Spleen (tissue), 7 donors: ENCODE measurements at regions not wholly inside any gene's neighbourhood (a gene's known extent, or its start where the extent isn't known, plus 50 kb on each side); places are given as distances from the start of the nearest gene placed in this dataset.
"Not testable (repeated sequence)": the region's sequence is repeated elsewhere in the genome, so short reads cannot be mapped to it uniquely, and the experiment has no call there.

ENCODE experiments used
- POLR2A ChIP-seq, 3 donors: fragments of 450-650 bp; IDR thresholded peaks; one replicate each; pipeline ENCODE4 v1.5.1; 2017; ENCODE audit warnings: antibody characterized with exemption in 3 of 3, mild to moderate bottlenecking in 1 of 3
- POLR2AphosphoS5 ChIP-seq, 3 donors: sonication (generic); formaldehyde crosslinking; IDR thresholded peaks; one replicate each; pipeline ENCODE4 v1.5.1; 2017; ENCODE audit warnings: antibody characterized with exemption in 3 of 3
- TF ChIP-seq, protein P1 (sequence below), 11 experiments: fragments of 200-600 bp in 7 of 11; fragments of 450-650 bp in 4 of 11; sonication (generic) in 4 of 11; IDR thresholded peaks in 8 of 11; conservative IDR thresholded peaks in 3 of 11; 1 replicate in 7 of 11; 2 replicates in 4 of 11; pipeline versions ENCODE4 v1.4.0 to v1.8.0; 2016 to 2021; ENCODE audit warnings: antibody characterized with exemption in 11 of 11, inconsistent platforms in 4 of 11, mild to moderate bottlenecking in 1 of 11
- donor health status: DM: no; HTN: no; CAD: no; lungs with moderate emphysema.
- donor health status: DM: no; HTN: no; CAD: no.
- donor health status: DM: no; HTN: no; CAD: no.

DNA sequence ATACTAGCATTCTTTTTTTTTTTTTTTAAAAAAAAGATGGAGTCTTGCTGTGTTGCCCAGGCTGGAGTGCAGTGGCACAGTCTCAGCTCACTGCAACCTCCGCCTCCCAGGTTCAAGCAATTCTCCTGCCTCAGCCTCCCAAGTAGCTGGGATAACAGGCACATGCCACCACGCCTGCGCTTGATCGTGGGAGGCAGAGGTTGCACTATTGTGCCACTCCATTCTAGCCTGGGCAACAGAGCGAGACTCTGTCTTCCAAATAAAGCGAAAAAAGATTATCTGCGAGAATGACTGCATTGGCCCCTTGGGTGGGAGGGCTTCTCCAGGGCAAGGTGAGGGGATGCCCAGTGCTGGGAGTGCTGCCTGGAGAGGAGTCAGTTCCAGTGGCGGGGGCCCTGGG, 1357.1 kb downstream of the CDH12 start:
- TF ChIP-seq, protein P1, sequence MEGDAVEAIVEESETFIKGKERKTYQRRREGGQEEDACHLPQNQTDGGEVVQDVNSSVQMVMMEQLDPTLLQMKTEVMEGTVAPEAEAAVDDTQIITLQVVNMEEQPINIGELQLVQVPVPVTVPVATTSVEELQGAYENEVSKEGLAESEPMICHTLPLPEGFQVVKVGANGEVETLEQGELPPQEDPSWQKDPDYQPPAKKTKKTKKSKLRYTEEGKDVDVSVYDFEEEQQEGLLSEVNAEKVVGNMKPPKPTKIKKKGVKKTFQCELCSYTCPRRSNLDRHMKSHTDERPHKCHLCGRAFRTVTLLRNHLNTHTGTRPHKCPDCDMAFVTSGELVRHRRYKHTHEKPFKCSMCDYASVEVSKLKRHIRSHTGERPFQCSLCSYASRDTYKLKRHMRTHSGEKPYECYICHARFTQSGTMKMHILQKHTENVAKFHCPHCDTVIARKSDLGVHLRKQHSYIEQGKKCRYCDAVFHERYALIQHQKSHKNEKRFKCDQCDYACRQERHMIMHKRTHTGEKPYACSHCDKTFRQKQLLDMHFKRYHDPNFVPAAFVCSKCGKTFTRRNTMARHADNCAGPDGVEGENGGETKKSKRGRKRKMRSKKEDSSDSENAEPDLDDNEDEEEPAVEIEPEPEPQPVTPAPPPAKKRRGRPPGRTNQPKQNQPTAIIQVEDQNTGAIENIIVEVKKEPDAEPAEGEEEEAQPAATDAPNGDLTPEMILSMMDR (IDR thresholded peaks at IDR 0.05 in 8 of 11, conservative IDR thresholded peaks at IDR 0.05 in 3 of 11) = not testable (repeated sequence)
- not testable (repeated sequence) for TF ChIP-seq POLR2A, POLR2AphosphoS5 (IDR thresholded peaks at IDR 0.05)
